GM12865 (cell line): ENCODE measurements at regions not wholly inside any gene's neighbourhood (a gene's known extent, or its start where the extent isn't known, plus 50 kb on each side); places are given as distances from the start of the nearest gene placed in this dataset.

Experiments
- DNase-seq: peaks from one replicate; pipeline ENCODE4 v3.0.0; 2010; ENCODE audit warnings: low read depth
- H3K4me3 ChIP-seq: 2 replicates; pipeline ENCODE4 v1.5.1; 2011; ENCODE audit warnings: mild to moderate bottlenecking, low read depth, low read length, control low read depth
- TF ChIP-seq, protein P1 (sequence below): IDR thresholded peaks from 2 replicates; pipeline ENCODE4 v1.5.1; 2011; ENCODE audit warnings: low read length, control low read depth, low read depth, inconsistent platforms; ENCODE audit not compliant: insufficient read depth; ENCODE audit errors: missing control alignments

DNA sequence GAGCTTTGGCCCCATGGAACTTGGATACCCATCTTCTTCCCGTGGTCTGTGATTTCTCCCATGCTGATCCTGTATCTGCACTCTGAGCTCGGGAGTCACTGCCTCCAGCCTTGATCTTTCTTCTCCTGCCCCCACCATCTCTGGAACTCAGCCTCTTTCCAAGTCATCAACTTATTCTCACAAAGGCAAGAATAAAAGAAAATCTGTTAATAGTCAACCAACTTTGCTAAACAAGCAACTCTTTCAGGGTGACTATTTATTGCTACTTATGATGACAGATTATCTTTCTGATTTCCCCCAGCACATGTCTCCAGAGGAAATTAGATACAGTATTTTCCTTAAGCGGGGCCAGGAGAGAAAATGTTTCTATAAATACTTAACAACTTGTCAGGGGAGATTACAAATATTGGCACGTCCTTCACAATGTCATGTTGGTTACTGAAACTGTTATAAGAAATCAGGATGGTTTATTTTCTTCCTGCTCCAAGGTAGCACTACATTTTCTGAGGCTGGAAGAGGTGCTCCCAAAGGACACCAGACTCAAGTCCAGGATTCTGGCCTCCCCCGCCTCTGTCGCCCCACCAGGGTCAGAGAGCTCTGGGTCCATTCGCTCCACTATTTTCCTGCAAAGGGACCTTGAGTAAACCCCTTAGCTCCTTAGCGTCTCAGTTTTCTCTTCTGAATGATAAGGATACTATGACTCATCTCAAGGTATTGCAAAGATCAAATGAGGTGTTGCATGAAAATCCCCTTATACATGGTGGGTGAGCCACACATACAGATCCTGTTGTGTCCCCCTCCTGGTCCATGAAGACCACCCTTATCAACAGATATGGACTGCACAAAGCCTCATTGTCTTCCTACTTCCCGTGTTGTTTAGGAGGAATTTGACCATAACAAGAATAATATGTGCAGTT lies 205.2 kb upstream of the WSCD1 start:
- no peak for DNase-seq
- TF ChIP-seq, protein P1, sequence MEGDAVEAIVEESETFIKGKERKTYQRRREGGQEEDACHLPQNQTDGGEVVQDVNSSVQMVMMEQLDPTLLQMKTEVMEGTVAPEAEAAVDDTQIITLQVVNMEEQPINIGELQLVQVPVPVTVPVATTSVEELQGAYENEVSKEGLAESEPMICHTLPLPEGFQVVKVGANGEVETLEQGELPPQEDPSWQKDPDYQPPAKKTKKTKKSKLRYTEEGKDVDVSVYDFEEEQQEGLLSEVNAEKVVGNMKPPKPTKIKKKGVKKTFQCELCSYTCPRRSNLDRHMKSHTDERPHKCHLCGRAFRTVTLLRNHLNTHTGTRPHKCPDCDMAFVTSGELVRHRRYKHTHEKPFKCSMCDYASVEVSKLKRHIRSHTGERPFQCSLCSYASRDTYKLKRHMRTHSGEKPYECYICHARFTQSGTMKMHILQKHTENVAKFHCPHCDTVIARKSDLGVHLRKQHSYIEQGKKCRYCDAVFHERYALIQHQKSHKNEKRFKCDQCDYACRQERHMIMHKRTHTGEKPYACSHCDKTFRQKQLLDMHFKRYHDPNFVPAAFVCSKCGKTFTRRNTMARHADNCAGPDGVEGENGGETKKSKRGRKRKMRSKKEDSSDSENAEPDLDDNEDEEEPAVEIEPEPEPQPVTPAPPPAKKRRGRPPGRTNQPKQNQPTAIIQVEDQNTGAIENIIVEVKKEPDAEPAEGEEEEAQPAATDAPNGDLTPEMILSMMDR, result no peak

DNA sequence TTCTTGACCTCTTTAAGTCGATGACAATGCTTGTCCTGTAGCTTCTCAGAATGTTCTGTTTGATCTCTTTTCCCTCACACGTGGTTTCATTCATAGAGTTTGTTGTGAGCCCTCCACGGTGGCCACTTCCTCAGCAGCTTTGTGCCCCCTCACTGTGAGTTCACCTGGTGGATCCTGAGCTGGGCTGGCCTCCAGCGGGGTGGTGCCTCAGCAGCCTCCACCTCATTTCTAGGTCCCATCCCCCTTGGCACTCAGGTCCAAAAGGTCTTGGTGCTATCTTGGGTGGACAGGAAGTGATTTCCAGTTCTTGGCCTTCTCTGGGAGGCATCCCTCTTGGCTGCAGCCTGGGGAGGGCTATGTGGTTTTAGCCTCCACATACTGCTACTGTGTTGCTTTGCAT lies 203.2 kb upstream of the WSCD1 start:
- TF ChIP-seq, protein P1, result no peak
- DNase-seq, result no peak
- no peak overlapping the region for H3K4me3 ChIP-seq

More for the DNA sequence above, 205.2 kb upstream of the WSCD1 start:
- no peak overlapping the region for H3K4me3 ChIP-seq

DNA sequence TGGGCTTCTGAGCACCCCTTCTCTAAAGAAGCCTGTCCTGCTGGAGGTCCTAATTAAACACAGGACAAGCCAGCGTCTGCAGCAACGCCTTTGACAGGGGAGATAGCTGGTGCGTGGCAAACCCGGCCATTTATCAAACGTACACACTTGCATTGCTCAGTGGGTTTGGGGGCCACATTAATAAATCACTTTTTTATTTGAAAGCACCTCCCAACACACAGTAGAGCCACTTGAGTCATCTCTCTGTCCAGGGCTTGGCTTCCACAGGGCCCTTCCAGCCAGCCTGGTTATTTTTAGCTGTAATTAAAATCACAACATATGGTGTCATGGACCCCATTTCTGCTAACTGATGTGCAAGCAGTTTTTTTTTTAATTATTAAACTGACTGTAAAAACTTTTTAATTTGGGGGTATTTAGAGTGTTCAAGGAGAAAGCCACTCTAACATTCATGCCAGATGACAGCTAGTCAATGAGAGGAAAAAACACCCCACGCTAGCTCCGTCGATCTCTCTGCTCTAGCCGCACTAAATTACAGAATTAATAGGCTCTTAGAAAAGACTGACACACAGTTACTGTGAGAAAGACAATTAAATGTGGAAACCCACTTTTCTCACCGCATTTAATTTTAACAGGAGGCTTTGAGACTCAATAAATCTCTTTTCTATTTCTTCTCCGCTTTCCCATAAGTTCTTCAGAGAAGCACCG lies 201.0 kb upstream of the WSCD1 start:
- DNase-seq, result no peak
- TF ChIP-seq, protein P1, result no peak
- no peak overlapping the region for H3K4me3 ChIP-seq

DNA sequence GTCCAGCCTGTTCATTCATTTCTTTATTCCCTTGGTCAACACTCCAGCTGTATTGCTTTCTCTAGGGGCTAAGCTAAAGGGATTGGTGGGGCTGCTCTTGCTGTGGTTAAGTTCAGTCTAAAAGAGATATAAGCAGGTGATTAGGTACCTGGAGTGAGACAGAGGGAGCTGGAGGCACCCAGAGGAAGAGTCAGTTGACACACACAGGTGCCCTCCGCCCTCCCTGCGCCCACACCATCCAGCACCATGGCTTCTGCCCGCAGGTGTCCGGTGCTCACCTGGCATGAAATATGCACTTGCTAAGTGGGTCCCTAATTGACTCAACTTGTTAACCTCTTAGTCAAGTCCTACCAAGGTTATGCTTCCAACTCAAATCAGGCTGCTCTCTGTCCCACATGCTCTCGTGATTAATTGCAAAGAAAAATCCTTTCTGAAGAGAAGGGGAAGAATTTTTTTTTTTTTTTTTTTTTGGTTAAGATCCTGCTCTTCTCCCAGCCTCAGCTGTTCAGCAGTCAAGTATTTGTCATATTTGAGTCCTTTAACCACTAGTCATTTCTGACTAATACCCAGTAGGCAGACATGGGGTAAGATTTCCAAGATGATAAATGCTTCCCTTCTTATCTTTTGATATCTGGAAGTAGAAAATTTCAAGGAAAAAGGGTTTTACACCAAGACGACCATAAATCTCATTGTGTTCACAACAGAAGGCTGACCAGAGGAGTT lies 199.8 kb upstream of the WSCD1 start:
- TF ChIP-seq, protein P1, result no peak
- H3K4me3 ChIP-seq, result no peak overlapping the region

DNA sequence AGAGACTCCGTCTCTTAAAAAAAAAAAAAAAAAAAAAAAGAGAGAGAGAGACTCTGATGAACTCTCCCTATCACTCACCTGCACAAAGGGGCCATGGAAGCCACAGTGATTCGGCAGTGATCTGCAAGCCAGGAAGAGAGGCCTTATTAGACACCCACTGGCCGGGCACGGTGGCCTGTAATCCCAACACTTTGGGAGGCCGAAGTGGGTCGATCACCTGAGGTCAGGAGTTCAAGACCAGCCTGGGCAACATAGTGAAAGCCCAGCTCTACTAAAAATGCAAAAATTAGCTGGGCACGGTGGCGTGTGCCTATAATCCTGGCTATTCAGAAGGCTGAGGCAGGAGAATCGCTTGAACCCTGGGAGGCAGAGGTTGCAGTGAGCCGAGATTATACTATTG lies 198.5 kb upstream of the WSCD1 start:
- no peak overlapping the region for H3K4me3 ChIP-seq
- no peak for DNase-seq
- TF ChIP-seq, protein P1, result no peak

More for the DNA sequence above, 199.8 kb upstream of the WSCD1 start:
- DNase-seq, result no peak

DNA sequence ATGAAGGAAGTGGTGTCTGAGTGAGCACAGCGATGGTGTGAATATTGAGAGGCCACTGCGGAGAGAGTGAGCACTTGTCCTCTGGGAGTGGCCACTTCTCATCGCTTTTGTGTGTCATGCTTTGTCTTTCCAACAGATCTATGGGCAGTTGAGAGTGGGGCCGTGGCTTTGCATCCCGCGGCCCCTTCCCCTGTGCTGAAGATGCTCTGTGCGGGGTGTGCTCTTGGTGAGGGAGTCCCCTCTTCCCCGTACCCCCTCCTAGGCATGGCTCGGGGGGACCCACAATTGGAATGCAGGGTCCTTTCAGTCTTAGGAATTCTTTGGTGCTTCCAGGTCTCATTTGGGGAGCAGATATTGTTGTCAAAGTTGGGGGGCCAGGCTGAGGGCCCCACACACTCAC lies 197.3 kb upstream of the WSCD1 start:
- no peak overlapping the region for H3K4me3 ChIP-seq
- TF ChIP-seq, protein P1, result no peak
- no peak for DNase-seq
